DMS153 (cell line): ENCODE measurements at regions not wholly inside any gene's neighbourhood (a gene's known extent, or its start where the extent isn't known, plus 50 kb on each side); places are given as distances from the start of the nearest gene placed in this dataset.
"Not testable (repeated sequence)": the region's sequence is repeated elsewhere in the genome, so short reads cannot be mapped to it uniquely, and the experiment has no call there.

Experiments
- DNase-seq: peaks from one replicate; lab custom pipeline; 2025; lab: John Stamatoyannopoulos, UW

DNA sequence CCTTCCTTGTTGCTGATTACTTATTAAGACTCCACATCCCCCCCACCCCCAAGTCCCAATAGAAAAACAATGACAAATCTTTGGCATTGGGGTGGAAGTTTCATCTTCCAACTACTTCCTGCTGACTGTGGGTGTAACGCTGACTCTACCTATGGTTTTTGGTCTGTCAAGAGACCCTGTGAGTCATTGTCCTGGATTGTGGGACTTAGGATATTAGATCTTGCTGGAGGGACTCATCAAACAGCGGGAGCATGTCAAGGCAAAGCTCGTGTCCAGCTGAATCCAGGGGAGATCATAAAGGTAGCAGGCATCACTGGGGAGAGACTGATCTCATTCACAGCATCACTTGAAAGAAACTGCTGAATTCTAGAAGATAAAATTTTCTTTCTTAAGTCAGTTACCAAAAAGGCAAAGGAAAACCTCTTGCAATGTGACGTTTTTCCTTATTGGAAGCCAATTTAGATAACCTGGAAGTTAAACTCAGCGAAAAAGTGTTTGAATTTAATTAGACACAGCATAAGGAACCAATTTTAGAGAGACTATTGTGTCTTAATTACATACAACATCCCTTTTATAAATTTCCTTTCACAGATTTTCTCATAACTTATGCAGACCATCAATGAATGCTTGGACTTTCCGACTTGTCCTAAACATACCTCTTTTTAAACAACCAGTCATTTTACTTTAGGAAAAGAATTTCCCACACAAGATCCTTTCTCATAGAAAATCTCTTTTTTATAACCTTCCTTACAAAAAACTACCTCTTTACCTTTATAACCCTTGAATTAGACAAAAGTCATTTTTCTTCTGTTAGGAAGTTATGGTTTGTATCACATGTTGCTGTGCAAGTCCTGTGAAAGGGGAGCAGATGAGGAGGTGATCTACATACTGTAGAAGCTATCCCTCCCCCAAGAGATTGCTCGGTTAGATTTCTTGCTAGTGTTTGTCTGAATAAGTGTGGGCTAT is 94.6 kb upstream of the SCAF11 start:
- DNase-seq = no peak

DNA sequence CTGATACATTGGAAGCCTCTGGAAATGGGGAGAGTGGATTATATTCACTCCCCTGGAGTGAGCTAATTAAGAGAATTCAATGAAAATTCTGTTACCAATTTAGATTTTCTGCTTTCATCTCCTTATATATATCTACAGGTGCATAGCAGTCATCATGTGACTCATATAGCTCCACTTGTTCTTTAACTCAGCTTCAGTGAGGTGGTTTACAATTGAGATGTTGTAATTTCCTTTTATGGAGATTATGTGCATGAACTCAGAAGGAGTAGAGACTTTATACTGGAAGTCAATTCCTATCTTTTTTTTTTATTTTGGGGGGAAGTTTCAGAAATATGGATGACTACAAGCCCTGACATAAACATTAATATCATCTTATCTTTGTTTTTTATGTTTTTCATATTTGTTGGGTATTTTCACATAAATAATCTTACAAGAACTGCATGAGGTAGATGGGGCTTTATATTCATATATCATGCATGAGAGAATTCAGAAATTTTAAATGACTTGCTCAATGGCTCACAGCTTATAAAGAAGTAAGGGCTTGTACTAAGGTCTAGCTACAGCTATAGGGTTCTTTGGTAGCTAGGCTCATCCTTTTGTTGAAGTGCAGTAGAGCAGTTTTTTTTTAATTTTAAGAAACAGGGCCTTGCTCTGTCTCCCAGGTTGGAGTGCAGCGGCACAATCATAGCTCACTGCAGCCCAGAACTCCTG is 92.3 kb upstream of the SCAF11 start:
- no peak for DNase-seq

DNA sequence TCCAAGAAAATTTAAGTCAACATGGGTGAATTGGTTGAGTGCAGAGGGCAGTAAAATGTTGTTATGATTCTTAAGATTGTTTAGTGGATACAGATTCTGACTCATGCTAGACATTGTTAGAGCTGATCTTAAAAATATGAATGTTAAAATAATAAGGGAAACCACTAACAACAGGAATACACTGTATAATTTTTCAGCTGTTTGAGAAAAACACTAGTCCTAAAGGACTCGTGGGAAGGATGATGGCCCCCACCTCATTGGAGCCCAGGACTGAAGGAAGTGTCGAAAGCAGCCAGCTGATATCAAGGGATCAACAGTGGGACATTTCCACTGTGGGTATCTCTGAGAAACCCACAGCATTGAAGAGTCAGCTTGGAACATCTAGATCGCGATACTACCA is 82.9 kb upstream of the SCAF11 start:
- no peak for DNase-seq

DNA sequence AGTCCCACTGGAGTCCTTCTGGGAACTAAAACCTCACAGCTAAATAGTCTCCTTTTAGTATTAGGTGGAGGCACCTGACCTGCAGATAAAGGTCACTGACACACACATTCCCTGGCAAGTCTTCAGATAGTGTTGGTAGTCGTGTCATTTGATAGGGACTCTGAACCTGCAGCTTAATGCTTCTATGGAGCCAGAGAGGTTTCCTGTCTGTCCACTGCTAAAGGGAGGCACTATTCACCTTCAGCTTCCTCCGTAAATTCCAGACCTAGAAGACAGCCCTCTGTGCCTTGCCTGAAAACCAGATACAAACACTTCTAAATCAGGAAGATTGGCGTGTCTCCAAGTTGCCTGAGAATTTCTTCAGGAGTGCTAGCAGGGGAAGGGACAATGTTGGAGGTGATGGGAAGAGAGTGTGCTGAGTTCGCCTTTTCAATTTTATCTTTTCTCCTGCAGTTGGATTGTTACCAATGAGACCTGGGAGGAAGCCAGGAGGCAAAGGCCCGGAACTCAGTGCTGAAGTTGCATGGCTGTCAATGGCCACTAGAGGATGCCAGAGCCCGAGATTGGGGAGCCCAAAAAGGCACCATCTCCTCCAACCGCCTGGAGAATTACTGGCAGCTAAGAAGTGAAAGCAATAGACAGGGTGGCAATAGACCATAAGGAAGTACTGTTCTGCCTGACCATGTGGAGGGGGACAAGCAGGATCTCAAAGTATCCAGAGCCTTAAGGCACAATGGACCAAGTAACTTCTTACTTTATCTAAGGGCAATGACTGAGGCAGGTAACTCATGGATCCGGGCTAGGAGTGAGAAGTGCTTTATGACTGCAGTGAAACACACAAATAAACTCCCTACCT is 81.6 kb upstream of the SCAF11 start:
- DNase-seq = peak; percentile 46

DNA sequence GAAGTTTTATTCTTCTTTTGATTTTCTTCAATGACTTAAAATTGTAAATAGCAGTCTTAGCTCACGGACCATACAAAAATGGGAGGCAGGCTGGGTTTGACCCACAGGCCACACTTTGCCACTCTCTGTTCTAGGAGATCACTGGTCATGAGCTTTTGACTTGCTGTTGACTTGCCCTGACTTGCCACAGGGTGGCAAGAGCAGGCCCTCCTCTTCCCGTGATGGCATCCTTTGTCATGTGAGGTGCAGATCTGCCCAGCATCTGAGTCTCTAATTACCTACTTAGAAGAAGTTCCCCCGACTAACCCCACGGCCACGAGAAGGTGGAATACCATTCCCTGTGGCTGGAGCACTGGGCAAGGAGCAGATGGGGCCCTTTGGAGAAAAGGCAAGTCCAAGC is 81.0 kb upstream of the SCAF11 start:
- DNase-seq = no peak

DNA sequence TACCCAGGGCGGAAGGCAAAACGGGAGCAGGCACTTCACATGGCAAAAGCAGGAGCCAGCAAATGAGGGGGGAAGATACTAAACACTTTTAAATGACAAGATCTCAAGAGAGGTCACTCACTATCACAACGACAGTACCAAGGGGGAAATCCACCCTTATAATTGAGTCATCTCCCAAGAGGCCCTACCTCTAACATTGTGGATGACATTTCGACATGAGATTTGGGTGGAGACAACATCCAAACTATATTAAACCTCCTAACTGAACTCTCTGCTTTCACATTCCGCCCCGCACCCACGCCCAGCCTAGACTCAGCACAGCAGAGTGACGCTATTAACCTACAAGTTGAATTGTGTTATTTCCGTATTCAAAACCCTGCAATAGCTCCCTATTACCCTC is 76.7 kb upstream of the SCAF11 start:
- no peak for DNase-seq

DNA sequence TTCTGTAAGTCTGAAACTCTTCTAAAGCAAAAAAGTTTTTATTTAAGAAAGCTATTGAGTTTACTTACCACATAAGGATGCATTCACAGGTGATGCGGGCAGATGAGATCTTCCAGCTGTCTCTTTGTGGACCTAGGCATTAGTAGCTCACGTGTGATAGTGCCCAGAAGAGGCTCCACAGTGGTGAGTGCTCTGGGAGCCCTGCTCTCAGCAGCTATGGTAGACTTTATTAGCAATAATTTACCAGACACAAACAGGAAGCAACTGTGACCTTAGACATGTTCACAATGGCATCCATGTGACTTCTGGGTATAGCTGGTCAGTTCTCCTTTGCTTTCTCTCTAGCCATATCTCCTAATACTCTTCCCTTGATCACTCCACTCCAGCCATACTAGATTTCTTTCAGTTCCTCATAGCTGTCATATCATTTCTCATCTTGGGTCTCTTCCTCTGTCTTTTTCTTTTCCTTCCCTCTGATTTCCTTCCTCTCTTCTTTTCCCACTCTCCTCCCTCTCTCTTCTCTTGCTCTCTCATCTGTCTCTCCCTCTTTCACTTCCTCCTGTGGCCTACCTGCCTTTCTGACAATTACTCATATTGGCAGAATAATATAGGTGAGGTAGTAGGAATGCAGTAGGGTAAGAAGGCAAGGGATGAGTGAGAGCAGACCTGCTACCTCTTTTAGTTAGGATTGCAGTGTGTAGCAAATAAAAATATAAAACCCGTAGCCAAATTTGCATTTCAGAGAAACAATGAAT is 75.2 kb upstream of the SCAF11 start:
- DNase-seq = no peak

DNA sequence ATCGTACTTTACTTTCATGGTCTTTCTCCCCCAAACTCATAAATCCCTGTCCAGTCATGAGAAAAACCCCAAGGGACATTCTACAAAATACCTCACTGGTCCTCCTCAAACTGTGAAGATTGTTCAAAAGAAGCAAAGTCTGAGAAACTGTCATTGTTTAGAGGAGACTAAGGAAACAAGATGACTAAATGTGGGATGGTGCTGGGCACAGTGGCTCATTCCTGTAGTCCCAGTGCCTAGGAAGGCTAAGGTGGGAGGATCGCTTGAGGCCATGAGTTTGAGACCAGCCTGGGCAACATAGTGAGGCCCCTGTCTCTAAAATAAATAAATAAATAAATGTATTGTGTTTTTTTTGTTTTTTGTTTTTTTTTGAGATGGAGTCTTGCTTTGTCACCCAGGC is 74.2 kb upstream of the SCAF11 start:
- no peak for DNase-seq

DNA sequence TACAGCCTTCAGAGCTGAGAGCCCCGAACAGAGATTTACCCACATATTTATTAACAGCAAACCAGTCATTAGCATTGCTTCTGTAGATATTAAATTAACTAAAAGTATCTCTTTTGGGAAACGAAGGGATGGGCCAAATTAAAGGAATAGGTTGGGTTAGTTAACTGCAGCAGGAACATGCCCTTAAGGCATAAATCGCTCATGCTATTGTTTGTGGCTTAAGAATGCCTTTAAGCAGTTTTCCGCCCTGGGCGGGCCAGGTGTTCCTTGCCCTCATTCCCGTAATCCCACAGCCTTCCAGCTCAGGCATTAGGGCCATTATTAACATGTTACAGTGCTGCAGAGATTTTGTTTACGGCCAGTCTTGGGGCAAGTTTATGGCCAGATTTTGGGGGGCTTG is 68.3 kb upstream of the SCAF11 start:
- not testable (repeated sequence) for DNase-seq

DNA sequence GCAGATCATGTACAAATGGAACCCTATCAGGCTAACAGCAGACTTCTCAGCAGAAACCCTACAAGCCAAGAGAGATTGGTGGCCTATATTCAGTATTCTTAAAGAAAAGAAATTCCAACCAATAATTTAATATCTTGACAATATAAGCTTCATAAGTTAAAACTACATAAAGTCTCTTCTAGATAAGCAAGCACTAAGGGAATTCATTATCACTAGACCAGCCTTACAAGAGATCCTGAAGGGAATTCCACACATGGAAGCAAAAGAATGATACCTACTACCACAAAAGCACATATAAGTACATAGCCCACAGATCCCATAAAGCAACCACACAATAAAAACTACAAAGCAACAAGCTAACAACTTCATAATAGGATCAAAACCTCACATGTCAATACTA is 60.4 kb upstream of the SCAF11 start:
- no peak for DNase-seq

DNA sequence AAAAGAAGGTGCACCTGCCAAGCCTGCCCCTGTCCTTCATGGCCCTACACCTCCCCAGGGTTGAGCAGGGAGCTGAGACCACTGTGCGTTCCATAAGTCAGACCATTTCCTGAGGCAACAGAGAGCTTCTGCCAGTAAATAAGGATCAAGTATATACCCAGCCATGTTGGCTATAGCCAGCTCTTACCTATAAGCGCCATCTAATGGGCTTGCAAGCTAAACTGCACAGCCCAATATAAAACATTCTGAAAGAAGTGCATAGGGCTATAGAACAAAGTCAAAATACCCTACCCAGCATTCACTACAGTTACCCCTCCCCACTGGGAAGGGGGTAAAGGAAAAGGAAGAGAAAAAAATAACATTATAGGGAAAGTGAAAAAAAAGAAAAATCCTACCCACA is 59.3 kb upstream of the SCAF11 start:
- no peak for DNase-seq

DNA sequence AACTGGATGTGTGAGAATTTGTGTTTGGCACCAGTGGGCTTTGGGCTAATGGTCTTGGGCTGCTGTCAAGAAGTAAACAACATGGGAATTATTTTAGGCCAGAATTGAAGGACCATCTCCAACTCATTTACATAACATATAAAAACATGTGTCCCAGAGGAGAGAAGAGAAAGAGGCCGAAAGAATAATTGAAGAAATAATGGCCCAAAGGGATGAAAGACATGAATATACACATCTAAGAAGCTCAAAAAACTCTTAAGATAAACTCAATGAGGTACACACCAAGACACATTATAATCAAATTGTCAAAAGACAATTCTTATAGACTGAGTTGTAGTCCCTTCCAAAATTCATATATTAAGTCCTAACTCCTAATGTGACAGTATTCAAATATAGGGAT is 56.1 kb upstream of the SCAF11 start:
- no peak for DNase-seq

DNA sequence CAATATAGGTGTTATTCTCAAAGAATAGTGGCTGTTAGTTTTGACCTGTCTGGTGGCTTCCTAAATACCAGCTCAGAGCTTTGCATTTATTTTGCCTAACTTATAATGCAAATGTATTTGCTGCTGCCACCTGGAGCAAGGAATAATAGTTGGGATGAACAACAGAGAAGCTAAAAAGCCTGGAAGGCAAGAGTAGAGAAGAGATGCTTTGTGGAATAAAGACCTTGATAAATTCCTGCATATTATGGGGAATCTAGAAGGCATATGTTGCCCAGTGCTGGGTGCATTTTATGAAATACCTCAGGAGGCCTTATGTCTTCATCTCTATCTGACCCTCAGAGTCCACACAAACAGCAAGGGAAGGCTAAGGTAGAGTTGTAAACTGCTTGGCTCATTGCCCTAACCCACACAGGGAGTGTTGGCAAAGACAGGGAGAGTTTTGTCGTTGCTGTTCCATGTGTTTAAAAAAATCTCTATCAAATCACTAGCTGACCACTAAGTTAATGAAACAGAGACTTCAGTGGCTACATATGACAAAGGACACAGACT is 53.7 kb upstream of the SCAF11 start:
- DNase-seq = no peak
